ENCODE measurements at regions not wholly inside any gene's neighbourhood (a gene's known extent, or its start where the extent isn't known, plus 50 kb on each side); places are given as distances from the start of the nearest gene placed in this dataset.
"Not testable (repeated sequence)": the region's sequence is repeated elsewhere in the genome, so short reads cannot be mapped to it uniquely, and the experiment has no call there.

DNA sequence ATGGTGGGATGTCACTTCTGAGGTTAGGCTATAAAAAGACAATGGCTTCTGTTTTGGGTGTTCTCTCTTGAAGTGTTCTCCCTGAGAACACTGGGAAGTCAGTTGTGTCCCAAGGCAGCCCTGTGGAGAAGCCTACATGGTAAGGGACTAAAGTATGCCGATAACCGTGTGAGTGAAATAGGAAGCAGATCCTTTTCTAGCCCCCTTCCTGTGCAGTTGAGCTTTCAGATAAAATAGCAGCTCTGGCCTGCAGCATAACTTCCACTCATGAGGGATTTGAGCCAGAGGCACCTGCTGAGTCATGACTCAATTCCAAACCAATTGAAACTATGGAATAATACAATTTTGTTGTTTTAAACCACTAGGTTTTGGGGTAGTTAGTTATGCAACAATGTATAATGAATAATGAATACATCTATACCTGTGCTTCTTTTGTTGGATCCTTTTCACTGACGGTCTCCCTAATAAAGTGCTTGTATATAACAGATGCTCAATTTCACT, 241.6 kb downstream of the TFAP2B start:
- no peak for DNase-seq (ENCODE audit: low read depth)

GRCh38 chr6:51062166-51062722, 243.6 kb downstream of the TFAP2B start:
- DNase-seq (ENCODE audit: low read depth): no peak

DNA sequence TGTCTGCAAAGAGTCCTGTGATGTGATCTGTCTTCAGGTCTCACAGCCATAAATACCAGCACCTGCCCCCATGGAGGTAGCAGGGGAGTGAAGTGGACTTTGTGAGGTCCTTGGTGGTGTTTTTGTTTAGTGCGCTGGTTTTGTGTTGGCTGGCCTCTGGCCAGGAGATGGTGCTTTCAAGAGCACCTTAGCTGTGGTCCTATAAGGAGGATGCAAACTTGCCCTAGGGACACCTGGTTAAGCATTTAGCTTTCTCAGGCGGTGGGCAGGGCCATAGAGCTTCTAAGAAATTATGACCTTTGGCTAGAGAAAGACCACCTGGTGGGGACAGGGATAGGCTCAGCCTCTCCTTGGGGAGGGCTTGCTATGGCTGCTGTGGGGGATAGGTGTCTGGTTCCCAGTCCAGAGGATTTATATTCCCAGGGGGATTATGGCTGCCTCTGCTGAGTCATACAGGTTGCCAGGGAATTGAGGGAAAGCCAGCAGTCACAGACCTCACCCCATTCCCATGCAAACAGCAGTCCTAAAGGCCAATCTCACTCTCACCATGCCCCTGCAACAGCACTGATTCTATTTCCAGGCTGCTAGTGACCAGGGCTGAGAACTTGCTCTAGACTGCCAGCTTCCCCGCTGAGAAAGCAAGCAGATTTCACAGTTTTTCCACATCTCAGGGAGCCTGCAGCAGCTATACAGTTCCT, 259.3 kb downstream of the TFAP2B start:
- no peak for DNase-seq (ENCODE audit: low read depth)

- no peak for DNase-seq (ENCODE audit: low read depth)
These were observed 271.7 kb downstream of the TFAP2B start for GRCh38 chr6:51090343-51090742.

DNA sequence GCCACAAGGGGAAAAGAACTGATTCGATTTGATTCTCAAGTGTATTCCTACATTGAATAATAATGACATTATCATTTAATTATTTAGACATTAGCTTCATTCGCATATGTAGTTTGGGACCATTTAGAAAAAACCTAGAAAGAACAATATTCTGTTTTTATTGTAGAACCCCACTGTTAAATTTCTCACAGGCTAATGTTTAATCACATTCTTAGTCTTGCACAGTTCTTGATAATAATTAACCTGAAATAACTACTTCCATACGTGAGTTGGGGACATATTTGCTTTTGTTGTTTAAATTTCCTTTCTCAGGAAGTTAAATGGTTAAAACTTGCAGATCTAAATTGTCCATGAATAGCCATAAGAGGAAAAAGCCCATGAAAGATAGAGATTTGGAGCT, 275.2 kb downstream of the TFAP2B start:
- no peak for DNase-seq (ENCODE audit: low read depth)

DNA sequence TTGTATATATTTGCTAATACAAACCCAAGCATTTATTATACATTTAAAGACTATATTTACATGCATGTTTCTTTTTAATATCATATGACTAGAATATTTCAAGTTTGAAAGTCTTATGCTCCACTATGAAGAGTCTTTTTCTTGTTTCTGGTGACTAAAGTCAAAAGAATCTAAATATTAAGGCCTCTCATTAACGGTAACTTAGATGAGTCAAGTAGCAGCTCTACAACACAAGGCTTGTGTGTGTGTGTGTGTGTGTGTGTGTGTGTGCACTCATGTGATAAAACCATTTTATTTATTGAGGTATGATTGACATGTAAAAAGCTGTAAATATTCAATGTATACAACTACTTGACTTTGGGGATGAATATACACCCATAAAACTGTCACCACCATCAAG, 275.6 kb downstream of the TFAP2B start:
- DNase-seq (ENCODE audit: low read depth): no peak

DNA sequence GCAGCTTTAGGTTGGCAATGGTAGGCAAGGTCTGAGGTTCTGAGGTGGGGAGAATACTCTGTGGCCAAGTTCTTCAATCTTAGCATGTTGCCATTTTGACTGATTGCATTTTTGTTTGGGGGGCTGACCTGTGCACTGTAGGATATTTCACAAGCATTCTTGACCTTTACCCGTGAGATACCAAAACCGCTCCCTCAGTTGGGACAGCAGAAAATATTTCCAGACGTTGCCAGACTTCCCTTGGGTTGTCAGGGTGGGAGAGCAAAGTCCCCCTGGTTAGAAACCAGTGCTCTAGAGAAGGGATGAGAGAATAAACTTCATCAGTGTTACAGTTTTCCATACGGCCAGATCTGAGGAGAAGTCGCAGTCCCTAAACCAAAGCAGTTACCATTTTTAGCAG, 279.6 kb downstream of the TFAP2B start:
- DNase-seq (ENCODE audit: low read depth): no peak

- DNase-seq (ENCODE audit: low read depth): no peak
These were observed 280.1 kb downstream of the TFAP2B start for GRCh38 chr6:51098791-51099190.

DNA sequence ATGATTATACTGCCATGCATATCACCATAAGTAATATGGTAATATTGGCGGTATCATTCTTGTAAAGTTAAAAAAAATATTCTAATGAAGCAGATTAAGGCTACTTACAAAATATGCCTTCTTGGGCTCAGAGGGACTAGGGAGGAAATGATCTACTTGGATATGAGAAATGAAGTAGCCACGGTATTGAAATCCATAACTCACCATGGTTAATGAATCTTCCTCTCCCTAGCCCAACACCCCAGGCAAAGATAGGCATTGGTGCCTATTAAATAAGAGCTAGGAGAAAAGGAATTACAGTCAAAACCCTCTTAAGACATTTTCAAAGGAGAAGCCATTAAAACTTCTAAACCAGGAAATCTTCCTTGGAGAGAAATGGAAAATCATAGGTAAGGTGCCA, 280.5 kb downstream of the TFAP2B start:
- DNase-seq (ENCODE audit: low read depth): no peak

DNA sequence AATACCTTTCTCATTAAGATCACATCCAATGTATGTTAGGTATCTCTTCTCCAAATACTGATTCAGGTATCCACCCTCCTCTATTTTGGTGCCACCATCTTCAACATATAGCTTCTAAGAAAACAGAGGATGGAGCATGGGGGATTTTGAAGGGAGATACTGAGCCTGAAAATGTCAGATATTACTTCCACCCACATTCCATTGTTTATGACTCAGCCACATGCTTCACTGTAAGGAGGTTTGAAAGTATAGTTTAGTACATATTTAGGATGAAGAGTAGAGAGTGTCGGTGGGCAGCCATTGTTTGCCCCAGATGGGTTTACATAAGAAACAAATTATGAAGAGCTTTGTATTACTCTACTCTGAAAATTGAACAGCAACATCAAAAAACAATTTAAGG, 286.7 kb downstream of the TFAP2B start:
- DNase-seq (ENCODE audit: low read depth): no peak

DNA sequence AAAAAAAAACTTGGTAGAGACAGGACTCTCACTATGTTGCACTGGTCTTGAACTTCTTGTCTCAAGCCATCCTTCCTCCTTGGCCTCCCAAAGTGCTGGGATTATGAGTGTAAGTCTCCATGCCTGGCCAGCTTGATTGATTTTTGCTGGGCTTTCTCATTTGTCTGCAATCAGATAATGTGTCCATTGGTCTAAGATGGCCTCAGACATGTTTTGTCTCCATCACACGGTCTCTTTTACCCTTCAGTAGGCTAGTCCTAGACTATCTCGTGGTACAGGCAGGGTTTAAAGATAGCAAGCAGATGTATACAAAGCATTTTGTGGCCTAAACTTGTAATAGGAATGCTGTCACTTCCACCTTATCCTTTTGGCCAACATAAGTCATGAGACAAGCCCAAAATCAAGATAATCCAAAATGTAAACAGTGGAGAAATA, 289.1 kb downstream of the TFAP2B start:
- no peak for DNase-seq (ENCODE audit: low read depth)

GRCh38 chr6:51108563-51109234, 290.0 kb downstream of the TFAP2B start:
- DNase-seq (ENCODE audit: low read depth): no peak

DNA sequence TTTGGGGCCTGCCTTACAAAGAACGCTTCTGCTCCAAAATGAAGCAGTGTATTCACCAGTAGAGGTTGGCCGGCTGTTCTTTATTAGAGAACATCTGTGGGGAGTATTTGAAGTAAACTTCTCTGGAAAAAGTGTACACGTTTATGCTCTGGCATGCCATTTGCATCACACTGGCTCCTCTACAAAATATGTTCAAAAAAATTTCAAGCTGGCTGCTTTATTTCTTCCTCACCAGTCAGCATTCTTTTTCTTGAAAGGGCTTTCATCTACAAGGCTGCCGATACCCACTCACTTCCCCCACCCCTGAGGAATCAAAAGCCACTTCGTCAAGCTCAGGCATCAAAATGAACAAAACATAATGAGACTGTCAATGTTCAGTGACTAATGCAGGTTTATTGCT, 294.1 kb downstream of the TFAP2B start:
- DNase-seq (ENCODE audit: low read depth): no peak

DNA sequence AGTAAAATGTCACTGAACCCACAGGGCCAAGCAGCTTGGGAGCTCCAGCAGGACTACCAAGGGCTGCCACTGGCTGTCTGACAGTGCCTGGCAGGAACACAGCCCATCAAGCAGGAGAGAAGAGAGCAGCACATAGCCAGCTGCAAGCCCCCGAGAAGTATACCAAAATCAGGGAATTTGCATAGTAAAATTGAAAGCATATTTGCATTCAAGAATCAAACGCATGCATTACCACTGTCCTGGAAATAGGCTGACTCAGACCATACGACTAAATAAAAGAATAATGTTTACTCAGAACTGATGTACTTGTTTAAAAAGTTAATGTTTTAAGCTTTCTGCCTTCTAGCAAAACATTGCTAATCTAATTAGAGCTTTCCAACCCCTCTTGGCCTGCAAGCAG, 298.1 kb downstream of the TFAP2B start:
- DNase-seq (ENCODE audit: low read depth): no peak

GRCh38 chr6:51118792-51119191, 300.1 kb downstream of the TFAP2B start:
- no peak for DNase-seq (ENCODE audit: low read depth)

- no peak for DNase-seq (ENCODE audit: low read depth)
These were observed 301.3 kb downstream of the TFAP2B start for GRCh38 chr6:51120016-51120415.

DNA sequence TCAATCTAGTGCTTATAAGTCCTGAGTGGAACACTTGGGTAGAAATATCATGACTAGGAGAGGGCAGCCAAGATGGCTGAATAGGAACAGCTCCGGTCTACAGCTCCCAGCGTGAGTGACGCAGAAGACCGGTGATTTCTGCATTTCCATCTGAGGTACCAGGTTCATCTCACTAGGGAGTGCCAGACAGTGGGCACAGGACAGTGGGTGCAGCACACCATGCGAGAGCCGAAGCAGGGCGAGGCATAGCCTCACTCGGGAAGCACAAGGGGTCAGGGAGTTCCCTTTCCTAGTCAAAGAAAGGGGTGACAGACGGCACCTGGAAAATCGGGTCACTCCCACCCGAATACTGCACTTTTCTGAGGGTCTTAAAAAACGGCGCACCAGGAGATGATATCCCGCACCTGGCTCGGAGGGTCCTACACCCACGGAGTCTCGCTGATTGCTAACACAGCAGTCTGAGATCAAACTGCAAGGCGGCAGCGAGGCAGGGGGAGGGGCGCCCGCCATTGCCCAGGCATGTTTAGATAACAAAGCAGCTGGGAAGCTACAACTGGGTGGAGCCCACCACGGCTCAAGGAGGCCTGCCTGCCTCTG, 302.8 kb downstream of the TFAP2B start:
- DNase-seq (ENCODE audit: low read depth): not testable (repeated sequence)

DNA sequence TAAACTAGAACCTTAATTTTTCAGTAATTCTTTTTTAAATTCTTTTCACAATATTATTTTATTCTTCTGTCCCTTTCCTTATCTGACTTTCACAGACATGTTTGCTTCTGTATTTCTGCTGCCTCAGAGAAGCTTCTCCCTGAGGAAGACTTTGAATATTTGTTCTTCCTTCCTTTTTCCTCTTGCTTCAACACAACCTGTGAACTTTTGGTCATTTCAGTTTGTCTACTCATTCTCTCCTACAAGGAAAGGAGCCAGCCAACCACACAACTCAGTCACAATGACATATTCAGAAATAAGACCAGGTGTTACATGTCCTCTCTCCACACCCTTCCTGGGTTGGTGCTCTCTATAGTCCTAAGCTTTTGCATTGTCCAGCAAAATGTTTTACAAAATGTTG, 310.4 kb downstream of the TFAP2B start:
- no peak for DNase-seq (ENCODE audit: low read depth)

GRCh38 chr6:51137777-51138176, 319.1 kb downstream of the TFAP2B start:
- no peak for DNase-seq (ENCODE audit: low read depth)

DNA sequence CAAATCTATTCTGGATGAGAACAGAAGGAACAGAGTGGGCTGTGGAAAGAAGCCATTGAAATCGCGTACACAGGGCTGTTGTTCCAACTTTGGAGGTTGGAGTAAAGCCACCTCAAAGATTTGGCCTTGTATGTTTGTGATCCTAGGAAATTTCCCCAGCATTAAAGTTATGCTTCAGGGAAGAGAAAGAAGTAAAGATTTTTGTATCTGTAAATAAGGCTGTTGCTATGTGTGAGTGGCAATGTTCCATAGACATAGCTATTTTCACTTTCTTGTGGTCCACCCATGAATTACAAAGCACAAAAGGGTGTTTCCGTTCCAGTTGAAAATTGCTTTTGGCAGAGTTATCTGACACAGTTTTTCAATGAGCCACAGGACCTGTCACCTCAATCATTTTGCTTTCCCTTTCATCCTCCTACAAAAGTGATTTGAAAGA, 321.3 kb downstream of the TFAP2B start:
- DNase-seq (ENCODE audit: low read depth): no peak

DNA sequence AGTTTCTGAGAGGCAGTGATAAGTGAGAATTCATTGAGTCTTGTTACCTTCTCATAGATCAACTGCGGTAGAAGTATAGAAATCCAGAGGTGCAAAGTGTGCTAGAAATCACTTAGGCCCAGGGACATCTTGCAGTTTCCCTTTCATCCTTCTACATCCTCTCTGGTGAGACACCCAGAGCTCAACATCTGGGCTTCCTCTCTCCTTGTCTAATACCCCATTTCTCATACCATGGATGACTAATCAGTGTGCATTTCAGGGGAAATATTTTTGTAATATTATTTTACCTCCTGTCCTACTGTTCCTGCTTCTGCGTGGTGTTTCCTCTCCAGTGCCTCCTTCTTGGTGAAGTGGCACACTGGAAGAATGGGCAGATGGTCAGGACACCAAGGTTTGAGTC, 322.4 kb downstream of the TFAP2B start:
- no peak for DNase-seq (ENCODE audit: low read depth)

DNA sequence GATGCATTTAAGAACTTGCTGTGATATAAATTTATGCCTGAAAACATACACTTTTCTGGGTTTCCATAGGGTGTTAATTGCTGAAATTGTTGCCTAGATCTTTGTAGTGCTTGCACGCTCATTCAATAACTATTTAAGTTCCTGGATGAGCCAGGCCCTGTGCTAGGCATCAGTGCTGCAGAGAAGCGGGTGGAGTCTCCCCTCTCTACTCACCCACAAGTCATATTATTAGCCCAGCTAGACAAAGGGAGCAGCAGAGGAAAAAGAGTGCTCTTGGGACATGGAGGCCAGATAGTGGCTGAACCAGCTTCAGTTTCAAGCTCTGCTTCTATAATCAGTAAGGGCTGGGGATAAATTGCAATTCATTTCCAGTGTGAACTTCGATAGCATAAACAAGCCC, 329.1 kb downstream of the TFAP2B start:
- no peak for DNase-seq (ENCODE audit: low read depth)

GRCh38 chr6:51152594-51152993, 333.9 kb downstream of the TFAP2B start:
- no peak for DNase-seq (ENCODE audit: low read depth)
